GM12864 (cell line): ENCODE measurements at regions not wholly inside any gene's neighbourhood (a gene's known extent, or its start where the extent isn't known, plus 50 kb on each side); places are given as distances from the start of the nearest gene placed in this dataset.

Experiments used
- DNase-seq: peaks from one replicate; pipeline ENCODE4 v3.0.0-alpha.2; 2011; ENCODE audit warnings: low read depth
- H3K4me3 ChIP-seq: 2 replicates; pipeline ENCODE4 v1.5.1; 2011; ENCODE audit warnings: mild to moderate bottlenecking, low read depth, low read length, control low read depth
- CTCF ChIP-seq: IDR thresholded peaks from 2 replicates; pipeline ENCODE4 v1.5.1; 2011; ENCODE audit warnings: low read depth, mild to moderate bottlenecking, moderate library complexity, low read length, control low read depth, inconsistent platforms; ENCODE audit errors: missing control alignments

DNA sequence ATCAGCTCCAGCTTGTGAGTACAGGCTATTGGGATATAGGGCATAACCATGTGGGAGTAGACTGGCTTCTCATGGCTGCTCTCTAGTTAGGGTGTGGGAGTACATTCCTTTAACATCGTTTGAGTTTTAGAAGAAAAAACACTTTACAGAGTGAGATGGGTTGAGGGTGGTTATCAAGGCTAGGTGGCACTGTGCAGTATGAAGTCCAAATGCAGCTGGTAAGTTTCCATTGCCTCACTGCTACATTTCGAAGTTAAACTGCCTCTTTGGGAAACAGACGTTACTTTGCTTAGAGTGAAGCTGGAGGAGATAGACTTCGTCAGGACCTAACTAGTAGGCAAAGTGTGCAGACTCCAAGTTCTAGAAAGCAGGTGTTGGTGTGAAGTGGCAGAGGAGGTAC is 192.4 kb downstream of the SQOR start:
- no peak for DNase-seq
- H3K4me3 ChIP-seq = no peak overlapping the region
- TF ChIP-seq CTCF = no peak

DNA sequence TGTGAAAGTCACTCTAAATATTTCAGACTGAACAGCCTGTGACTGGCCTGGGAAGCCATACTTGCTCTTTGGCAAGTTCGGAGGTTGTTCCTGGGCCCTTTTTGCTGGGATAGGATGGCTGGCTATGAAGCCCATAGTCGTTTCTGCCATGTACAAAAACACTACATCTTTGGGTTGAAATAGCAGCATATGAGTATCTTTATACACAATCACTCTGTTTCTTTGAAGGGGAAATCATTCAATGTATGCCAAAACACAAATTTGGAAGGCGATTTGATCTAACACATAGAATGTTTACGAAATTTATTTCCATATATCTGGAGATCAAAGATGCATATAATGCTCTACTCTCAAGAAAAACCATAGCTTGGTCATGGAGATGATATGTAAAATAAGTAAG is 192.9 kb downstream of the SQOR start:
- TF ChIP-seq CTCF = no peak
- no peak overlapping the region for H3K4me3 ChIP-seq

DNA sequence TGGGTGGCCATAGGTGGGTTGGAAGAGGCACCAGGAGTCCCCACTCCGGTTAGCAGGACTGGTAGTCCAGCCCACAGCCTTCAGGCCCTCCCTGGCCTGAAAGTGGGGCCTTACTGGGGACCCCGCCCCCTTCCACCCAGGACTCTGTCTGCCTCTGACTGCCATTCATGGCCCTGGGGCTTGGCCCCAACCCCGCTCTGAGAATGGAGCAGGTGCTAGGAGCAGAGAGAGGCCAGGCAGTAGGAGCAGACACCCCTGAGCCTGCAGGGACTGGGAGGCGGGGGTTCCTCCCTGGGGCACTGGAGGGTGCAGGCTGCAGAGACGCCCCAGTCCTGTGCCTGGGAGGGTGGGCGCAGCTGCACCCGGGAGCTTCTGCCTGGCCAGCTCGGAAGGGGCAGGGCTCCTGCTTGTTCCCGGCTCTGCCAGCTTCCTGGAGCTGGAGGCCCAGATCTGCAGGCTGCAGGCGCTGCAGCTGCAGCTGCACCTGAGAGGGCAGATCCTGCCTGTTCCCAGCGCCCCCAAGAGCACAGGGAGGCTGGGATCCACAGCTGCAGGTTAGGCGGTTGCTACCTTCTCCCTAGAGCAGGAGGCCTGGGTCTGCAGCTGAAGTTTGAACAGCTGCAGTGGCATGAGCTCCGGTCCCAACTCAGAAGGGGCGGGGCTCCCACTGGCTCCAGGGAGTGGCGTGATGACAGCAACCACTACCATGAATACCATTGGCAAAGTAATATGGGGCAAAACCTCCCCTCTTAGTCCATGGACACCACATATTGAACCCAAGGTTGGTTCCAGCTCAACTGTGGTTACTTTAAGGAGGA is 194.7 kb downstream of the SQOR start:
- H3K4me3 ChIP-seq = no peak overlapping the region
- no peak for TF ChIP-seq CTCF
- DNase-seq = no peak

More for the DNA sequence above, 192.9 kb downstream of the SQOR start:
- DNase-seq = no peak

GRCh38 chr15:45831787-45832186 is 197.0 kb downstream of the SQOR start:
- H3K4me3 ChIP-seq = no peak overlapping the region
- no peak for DNase-seq
- TF ChIP-seq CTCF = no peak

GRCh38 chr15:45834622-45835021 is 199.8 kb downstream of the SQOR start:
- no peak for DNase-seq
- no peak for TF ChIP-seq CTCF
- no peak overlapping the region for H3K4me3 ChIP-seq

DNA sequence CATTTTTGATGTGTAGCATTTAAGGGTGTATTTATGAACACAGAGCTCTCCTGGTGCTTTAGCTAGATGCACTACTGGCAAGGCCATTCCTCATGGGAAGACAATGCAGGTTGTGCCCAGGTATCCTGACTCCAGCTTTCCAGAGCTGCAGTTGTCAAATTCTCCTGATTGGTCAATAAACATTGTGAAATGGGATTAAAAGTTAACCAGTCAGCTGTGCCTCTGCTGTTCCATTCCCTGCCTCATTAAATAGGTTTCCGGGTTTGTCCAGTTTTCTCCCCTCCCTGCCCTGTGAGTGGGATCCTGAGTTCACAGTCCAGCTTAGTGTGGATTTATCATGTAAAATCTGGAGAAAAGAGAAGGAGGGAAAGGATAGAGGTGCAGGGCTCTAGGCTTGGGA is 207.3 kb downstream of the SQOR start:
- no peak for TF ChIP-seq CTCF

GRCh38 chr15:45847645-45848044 is 212.8 kb downstream of the SQOR start:
- no peak for DNase-seq
- no peak overlapping the region for H3K4me3 ChIP-seq
- TF ChIP-seq CTCF = no peak

More for the DNA sequence above, 207.3 kb downstream of the SQOR start:
- no peak for DNase-seq
- no peak overlapping the region for H3K4me3 ChIP-seq
